ENCODE measurements at regions not wholly inside any gene's neighbourhood (a gene's known extent, or its start where the extent isn't known, plus 50 kb on each side); places are given as distances from the start of the nearest gene placed in this dataset.
"Not testable (repeated sequence)": the region's sequence is repeated elsewhere in the genome, so short reads cannot be mapped to it uniquely, and the experiment has no call there.

DNA sequence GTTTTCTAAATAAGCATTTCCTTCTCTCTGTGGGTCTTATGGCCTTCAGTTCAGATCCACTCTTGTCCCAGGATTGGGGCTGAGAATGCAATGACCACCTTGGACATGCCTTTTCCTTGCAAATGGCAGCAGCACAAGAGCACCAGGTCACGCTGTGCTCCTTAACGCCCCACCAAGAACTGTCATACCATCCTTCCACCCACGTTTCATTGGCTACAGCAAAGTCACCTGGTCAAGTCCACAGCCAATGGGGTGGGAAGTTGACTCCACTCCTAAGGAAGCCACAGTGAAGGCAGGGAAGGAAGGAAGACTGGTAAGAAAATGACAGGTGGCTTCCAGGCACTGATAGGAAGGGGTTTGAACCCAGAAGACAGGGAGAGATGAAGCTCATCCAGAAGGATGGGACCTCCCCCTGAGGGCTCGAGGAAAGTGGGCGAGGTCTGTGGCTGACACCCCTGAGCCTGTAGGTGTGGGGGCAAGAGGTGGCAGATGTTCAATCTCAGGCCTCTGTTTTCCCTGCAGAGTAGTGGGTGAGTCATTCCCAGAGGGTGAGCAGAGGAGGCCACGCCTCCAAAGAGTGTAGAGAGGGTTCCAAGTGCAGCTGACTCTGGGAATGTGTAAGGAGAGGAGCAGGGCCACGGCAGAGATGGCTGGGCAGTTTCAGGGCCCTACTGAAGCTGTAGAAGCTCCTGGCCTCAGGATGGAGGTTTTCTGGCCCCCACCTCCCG lies 113.5 kb upstream of the VRK1 start:
- DNase-seq (ENCODE audit: low read depth in 3 of 3, low spot score in 2 of 3), result no peak

DNA sequence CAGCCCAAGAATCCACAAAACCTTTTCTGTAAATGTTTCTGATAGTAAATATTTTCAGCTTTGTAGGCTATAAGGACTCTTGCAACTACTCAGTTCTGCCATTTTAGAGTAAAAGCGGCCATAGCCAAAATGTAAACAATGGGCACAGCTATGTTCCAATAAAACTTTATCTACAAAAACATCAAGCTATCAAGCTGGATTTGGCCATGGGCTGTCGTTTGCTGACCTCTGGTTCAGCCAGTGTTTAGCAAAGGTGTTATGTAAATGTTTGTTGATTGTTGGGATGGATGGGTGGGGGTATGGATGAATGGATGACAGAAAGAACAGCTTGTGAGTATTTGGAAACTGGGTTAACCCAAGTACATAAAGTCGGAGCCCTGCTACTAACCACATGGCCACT lies 111.1 kb upstream of the VRK1 start:
- DNase-seq (ENCODE audit: low read depth in 3 of 3, low spot score in 2 of 3), result no peak

DNA sequence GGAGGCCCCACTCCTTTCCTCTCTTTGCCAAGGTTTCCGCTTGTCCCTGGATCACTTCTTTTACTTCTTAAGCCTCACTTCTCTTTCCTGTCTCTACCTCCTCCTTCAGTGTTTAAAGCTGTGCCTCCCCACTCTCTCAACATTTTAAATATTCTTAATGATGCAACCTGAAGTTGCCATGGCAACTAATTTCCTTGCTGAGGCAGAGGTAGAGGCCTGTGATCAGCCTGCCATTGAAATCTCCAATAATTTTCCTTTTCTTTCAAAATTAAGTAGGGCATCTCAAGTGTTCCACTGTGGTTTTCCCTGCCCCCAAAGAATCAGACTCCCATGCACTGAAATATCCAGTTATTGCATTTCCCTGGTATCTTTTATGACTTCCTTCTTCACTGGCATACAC lies 108.6 kb upstream of the VRK1 start:
- DNase-seq (ENCODE audit: low read depth in 3 of 3, low spot score in 2 of 3), result no peak

DNA sequence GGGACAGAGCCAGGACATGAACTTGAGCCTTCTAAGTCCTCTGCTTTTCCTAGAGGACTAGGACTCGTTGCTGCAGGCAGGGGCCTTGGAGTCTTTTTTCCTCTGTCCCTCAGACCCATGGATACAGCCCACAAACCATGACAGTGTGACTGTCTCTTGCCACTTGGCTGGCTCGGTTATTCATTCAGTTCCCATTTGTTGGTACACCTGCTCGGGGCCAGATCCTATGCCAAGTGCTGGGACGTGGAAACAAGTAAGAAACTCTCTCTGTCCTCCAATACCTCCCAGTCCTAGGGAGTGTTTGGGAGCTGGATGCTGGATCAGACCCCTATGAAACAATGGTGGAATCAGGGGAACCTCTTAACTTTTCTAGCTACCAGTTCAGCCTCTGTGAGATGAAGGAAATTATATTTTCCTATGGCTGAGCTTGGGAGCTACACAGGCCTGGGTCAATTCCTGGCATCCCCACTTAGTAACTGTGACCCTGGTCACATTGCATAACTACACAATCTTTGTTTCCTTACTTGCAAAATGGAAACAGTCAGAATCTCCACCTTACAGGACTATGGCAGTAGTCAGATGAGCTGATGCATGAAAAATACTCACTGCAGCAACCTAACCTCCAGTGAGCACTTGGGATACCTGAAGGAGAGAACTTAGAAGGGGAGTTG lies 106.3 kb upstream of the VRK1 start:
- no peak for DNase-seq (ENCODE audit: low read depth in 3 of 3, low spot score in 2 of 3)

DNA sequence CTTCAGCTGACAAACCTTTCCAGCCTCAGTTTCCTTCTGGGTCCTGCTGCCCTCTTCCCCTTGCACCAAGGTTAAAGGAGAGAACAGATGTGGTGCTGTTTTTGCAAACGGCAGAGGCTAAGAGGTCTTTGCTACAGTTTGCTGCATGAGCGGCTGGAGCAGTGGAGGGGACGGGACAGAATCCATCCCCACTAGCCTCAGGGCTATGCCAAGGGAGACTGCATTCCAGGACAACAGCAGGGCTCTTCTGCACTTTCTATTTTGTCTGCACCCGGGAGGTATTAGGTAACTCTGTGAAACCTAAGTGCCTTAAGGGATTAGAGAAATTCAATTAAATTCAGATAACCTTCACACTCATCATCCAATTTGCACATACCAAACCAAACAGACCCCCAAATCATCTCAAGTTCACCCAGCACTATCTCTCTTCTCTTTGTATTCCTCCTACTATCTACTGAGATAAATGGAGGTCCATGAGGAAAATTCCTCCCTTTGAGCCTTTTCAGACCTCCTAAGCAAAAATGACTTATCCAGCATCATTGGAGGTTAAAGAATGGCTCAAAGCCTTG lies 103.8 kb upstream of the VRK1 start:
- DNase-seq (ENCODE audit: low read depth in 3 of 3, low spot score in 2 of 3), result no peak

DNA sequence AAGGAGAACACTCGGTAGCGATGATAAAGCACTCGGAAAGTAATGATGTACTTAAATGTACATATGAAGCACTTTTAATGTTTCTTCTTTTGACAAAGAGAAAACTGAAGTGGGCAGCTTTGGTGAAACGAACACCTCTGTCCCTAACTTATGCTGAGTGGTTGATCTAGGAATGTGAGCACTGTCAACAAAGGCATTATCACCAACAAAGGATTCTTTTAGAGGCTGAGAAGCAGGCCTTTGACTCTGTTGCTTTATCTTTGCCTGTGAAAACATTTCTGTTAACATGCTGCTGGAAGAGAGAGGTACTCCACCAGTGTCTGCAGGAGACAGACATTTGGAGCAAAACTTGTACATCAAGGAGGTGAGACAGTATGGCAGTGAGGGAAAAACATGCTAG lies 103.2 kb upstream of the VRK1 start:
- DNase-seq (ENCODE audit: low read depth in 3 of 3, low spot score in 2 of 3), result no peak

DNA sequence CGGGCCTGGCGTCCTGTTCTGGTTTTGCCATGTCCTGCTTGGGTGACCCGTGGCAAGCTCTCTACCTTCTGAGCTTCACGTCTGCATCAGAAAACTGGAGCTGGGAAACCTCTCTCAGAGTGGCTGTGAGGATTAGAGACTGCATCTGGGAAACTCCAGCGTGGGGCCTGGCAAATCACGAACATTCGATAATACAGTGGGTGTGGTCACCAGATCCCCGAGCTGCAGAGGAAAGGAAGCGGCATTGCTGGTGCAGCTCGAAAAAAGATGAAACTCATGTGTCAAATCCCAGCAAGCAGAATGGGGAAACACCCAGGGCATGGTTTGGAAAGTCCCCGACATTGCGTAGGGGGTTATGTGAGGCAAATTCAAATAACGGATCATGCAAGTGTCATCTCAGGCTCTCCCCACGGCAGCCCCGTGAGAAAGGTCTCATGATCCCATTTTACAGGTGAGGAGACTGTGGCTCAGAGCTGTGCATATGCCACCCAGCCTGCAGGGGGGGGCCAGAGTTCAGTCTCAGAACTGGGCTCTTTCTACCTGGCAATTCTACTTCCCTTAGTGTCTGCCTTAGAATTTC lies 98.1 kb upstream of the VRK1 start:
- no peak for DNase-seq (ENCODE audit: low read depth in 3 of 3, low spot score in 2 of 3)

DNA sequence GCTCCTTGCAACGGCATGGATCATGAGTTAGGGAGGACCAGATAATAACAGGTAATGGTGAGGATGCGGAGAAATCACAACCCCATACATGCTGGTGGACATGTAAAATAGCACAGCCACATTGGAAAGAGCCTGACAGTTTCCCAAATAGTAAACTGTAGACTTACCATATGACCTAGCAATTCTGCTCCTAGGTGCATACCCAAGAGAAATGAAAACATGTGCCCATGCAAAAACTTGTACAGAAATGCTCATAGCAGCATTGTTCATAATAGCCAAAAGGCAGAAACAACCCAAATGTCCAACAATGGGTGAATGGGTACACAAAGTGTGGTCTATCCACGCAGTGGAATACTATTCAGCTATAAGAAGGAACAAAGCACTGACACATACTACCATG lies 97.5 kb upstream of the VRK1 start:
- DNase-seq (ENCODE audit: low read depth in 3 of 3, low spot score in 2 of 3), result no peak

DNA sequence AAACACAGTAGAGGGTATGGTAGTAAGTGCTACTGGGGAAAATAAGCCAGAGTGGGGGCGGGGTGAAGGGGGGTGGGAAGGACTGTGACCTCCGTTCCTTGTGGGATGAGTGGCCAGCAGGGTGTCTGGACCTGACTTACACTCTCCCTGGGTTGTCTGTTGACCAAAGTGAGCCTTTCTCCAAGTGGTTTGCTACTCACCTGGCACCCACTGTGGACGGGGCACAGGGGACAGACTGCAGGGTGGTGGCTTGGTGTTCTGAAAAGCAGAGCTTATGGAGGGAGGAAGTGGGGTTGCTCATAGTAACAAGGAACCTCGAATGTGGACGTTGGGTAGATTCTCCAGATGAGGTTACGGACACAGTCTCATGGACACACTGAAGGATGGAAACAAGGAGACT lies 94.4 kb upstream of the VRK1 start:
- DNase-seq (ENCODE audit: low read depth in 3 of 3, low spot score in 2 of 3), result no peak

DNA sequence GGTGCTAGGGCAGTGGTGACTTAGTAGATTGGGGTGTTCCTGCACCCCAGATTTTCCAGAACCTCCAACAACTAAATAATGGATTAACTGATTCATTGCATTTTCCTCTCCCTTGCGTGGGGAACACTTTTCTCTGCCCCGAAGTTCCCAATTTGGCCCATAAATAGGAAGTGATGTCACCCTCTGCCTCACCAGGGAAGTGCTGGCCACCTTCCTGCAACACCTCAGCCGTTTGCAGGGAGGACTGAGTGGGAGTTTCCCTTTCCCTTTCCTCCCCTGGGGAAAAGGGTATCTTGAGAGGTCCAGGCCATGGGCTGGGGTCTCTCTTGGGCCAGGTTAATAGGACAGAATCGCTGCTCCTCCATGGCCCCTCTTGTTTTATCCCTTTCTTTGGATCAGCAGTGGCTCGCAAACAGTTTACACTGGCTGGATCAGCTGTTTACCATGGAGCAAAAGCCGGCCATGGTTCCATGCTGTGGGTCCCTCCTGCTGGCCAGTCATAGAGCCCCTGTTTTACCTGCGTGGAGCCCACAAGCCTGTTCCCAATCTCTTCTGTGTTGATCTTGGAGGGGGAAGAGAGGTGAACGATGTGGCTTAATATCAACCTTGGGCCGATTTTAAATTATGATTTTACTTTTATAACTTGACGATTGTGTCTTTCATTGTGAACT lies 91.6 kb upstream of the VRK1 start:
- DNase-seq (ENCODE audit: low read depth in 3 of 3, low spot score in 2 of 3), result no peak

DNA sequence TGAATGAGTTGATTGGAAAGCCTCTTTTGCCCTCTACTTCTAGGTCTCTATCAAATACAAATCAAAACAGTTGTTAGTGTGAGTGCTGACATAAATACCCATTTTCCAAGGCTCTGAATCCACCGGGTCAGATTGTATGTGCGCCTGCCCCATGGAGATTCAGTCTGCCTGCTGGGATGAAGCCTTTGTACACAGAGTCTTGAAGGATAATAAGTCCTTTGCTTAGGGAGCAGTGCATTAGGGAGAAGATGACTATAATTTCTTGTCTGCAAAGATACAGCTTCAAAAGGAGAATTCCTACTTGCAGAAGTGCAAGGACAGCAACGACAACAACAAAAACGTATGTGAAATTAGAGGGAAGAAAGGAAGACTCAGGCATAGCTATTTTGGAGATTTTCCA lies 90.3 kb upstream of the VRK1 start:
- no peak for DNase-seq (ENCODE audit: low read depth in 3 of 3, low spot score in 2 of 3)

DNA sequence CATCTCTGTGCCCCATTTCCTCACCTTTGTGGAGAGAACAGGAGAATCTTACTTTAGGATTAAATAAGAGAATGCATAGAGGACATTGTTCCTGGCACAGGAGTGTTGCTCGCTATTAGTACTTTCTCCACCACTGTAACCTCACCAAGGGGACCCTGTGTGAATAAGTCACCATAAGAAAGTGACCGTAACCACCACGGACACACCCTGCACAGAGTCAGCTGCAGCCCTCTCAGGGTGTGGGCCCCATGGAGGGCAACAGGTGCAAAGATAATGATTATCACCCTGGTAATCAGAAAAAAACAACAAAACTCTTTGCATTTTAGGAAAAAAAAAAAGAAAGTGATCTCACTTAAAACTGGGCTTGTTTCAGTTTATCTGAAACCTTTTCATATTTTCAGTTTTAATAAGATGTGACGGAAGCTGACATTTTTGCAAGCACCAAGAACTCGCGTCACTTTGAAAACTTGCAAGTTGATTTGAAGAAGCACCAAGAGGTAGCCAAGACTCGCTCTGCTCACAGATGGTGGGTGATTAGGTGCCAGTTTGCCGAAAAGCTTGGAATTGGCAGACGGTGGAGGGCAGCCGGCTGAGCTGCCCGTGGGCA lies 87.0 kb upstream of the VRK1 start:
- DNase-seq (ENCODE audit: low read depth in 3 of 3, low spot score in 2 of 3), result no peak

DNA sequence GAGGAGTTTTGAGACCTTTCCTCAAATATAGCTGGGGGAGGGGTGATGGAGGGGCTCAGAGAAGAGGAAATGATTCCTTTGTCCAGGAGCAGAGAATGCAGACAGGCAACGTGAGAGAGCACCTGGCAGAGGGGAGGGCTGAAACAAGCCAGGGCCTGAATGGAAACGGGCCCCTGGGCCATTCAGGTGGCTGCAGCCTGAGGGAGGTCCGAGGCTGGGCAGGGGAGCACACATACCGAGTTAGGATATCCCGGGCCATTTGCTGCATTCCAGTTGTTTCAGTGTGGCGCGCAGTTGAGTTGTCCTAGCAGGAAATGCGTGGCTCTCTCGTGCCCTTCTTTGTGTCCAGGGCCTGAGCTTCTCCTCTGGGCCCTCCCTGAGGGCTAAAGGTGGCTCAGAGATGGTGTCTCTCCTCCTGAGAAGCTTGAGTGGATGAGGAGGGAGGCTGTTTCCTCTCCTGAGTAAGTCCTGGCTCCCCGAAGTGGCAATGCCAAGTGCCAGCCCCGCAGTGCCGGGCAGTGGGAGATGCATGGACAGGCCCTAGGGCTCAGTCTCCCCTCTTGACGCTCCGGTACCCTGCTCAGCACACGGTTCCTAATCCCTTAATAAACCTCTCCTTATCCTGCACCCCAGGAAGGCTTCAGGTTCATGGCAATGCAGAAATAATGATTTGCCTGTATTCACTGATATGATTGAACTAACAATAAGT lies 85.5 kb upstream of the VRK1 start:
- DNase-seq (ENCODE audit: low read depth in 3 of 3, low spot score in 2 of 3), result no peak

DNA sequence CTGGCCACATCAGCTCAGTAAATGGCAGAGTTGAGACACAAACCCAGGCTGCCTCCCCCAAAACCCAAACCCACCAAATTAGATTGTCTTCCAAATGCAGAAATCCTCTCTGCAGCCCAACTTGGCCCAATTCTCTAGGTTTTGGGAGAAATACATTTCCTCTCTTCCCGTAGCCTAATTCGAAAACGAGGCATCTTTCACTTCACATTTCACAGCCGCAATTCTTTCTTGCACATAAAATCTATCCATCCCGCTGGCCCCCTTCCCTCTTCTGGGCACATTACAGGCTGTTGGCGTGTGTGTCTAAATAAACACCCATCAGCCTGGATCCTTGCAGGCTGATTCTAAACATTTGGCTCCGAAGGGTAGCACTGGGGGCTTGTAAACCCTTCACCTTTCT lies 83.8 kb upstream of the VRK1 start:
- no peak for DNase-seq (ENCODE audit: low read depth in 3 of 3, low spot score in 2 of 3)

DNA sequence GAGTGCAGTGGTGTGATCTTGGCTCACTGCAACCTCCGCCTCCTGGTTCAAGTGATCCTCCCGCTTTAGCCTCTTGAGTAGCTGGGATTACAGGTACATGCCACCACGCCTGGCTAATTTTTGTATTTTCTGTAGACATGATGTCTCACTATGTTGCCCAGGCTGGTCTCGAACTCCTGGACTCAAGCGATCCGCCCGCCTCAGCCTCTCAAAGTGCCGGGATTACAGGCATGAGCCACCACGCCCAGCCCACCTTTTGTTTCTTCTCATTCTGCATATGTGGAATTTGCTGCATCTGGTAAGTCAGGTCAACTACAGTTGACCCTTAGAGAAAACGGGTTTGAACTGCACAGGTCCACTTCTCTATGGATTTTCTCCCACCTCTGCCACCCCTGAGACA lies 82.6 kb upstream of the VRK1 start:
- not testable (repeated sequence) for DNase-seq (ENCODE audit: low read depth in 3 of 3, low spot score in 2 of 3)

DNA sequence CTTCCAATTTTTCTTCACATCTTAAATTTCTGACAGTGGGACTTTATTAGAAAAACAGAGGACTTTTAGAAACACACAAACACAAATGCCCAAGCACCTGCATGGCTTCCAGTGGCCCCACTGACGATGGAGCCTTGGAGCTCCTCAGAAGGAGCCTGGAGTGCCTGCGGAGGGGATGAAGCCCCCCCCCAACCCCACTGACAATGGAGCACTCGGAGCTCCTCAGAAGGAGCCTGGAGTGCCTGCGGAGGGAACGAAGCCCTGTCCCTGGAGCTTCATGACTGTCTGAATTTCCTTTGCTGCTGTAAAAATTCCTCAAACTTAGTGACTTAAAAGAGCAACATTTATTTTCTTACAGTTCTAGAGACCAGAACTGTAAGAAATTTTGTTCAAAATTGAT lies 80.1 kb upstream of the VRK1 start:
- DNase-seq (ENCODE audit: low read depth in 3 of 3, low spot score in 2 of 3), result no peak

DNA sequence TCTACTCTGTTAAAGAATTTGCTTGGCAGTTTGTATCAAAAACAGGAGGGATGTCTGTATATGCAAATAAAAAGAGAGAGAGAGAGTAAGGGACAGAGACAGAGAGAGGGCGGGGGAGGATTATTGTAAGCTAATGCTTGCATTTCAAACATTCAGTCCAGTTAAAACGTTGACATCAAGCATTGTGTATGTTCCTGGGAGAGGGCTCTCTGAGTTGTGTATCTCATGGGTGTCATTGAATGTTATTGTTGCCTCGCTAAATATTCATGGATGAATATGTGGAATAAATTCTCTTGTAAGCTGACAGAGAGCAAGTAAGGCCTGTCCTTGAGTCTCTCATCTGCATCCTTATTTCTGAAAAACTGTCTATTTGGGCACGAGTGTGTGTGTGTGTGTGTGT lies 78.8 kb upstream of the VRK1 start:
- DNase-seq (ENCODE audit: low read depth in 3 of 3, low spot score in 2 of 3), result no peak

DNA sequence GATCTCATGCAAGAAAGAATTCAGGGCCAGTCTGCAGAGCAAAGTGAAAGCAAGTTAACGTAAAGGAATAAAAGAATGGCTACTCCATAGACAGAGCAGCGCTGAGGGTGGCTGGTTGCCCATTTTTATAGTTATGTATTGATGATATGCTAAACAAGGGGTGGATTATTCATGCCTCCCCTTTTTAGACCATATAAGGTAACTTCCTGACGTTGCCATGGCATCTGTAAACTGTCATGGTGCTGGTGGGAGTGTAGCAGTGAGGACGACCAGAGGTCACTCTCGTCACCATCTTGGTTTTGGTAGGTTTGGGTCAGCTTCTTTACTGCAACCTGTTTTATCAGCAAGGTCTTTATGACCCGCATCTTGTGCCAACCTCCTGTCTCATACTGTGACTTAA lies 76.5 kb upstream of the VRK1 start:
- not testable (repeated sequence) for DNase-seq (ENCODE audit: low read depth in 3 of 3, low spot score in 2 of 3)

DNA sequence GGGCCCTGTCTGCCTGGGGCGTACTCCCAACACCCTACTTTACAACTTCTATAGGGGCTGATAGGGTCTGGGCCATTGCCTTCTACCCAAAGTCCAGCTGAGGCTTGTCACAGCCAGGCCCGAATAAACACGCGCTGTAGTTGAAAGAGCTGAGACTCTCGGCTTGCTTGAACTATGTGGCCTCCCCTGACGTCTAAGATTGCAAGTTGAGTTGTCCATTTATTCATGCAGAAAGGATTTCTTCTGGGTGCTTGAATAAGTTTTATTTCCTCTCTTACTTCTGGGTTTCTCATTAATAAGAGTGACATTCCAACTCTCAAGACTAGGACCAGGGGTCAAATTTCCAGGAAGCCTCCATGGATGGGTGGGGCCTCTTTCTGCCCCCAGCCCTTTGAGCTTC lies 74.4 kb upstream of the VRK1 start:
- peak in 1 of 3 donors; percentile 43 for DNase-seq (ENCODE audit: low read depth in 3 of 3, low spot score in 2 of 3)

DNA sequence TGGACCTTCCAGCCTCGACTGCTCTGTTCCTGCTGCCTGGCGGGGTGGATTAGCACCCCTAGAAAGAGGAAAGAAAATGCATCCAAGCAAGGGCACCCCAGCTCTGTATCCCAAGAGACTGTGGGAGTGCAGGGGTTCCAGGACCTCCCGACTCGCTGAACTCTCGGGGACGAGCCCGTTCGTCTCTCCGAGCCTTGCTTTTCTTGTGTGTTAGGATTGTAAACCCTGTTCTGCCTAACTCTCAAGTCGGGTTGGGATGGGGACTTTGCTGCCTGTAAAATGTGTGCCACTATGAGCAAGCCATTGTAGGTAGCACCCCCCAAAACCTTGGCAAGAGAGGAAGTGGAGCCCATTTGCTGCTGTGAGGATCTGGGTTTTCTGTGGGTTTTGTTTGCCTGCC lies 73.2 kb upstream of the VRK1 start:
- no peak for DNase-seq (ENCODE audit: low read depth in 3 of 3, low spot score in 2 of 3)
